Prostate gland (tissue), 2 donors: ENCODE measurements at regions not wholly inside any gene's neighbourhood (a gene's known extent, or its start where the extent isn't known, plus 50 kb on each side); places are given as distances from the start of the nearest gene placed in this dataset.

Experiments used
- DNase-seq: peaks from one replicate; pipeline ENCODE4 v3.0.0-alpha.2; 2019; ENCODE audit warnings: low spot score
- H3K27ac ChIP-seq, 2 donors: fragments of 200-600 bp; sonication (generic); 2 replicates each; pipeline ENCODE4 v1.5.1; 2017 to 2019
- H3K27me3 ChIP-seq: fragments of 200-600 bp; sonication (generic); replicated peaks from 2 replicates; pipeline ENCODE4 v1.5.1; 2019; ENCODE audit not compliant: insufficient read depth
- H3K36me3 ChIP-seq, 2 donors: fragments of 200-600 bp; sonication (generic); 1 replicate in 1 of 2; 2 replicates in 1 of 2; pipeline versions ENCODE4 v1.5.1 to v1.8.1; 2017 to 2019
- H3K4me1 ChIP-seq: fragments of 200-600 bp; sonication (generic); replicated peaks from 2 replicates; pipeline ENCODE4 v1.5.1; 2019
- H3K4me3 ChIP-seq, 2 donors: fragments of 200-600 bp; sonication (generic); 2 replicates each; pipeline ENCODE4 v1.5.1; 2017 to 2019
- H3K9me3 ChIP-seq: fragments of 200-600 bp; sonication (generic); 2 replicates; pipeline ENCODE4 v1.5.1; 2017
- POLR2A ChIP-seq: fragments of 450-650 bp; IDR thresholded peaks from one replicate; pipeline ENCODE4 v1.6.1; 2016; ENCODE audit warnings: antibody characterized with exemption, mild to moderate bottlenecking
- POLR2AphosphoS5 ChIP-seq: sonication (generic); formaldehyde crosslinking; IDR thresholded peaks from one replicate; pipeline ENCODE4 v1.6.1; 2017; ENCODE audit warnings: antibody characterized with exemption
- WGBS: methylation state at CpG from one replicate; pipeline ENCODE4 v1.1.5; 2018; 5-methylcytosine and 5-hydroxymethylcytosine counted together
- intact Hi-C: fragments of 100-400 bp; cut with DNase I; formaldehyde crosslinking; loops from one replicate; pipeline ENCODE4 v1.14.2; 2022
- TF ChIP-seq, protein P1 (sequence below), 4 experiments: fragments of 200-600 bp in 2 of 4; fragments of 450-650 bp in 2 of 4; sonication (generic) in 2 of 4; IDR thresholded peaks; 1 replicate in 3 of 4; 2 replicates in 1 of 4; pipeline ENCODE4 v1.5.1; 2016 to 2019; ENCODE audit warnings: antibody characterized with exemption in 4 of 4, mild to moderate bottlenecking in 2 of 4, moderate library complexity in 2 of 4

DNA sequence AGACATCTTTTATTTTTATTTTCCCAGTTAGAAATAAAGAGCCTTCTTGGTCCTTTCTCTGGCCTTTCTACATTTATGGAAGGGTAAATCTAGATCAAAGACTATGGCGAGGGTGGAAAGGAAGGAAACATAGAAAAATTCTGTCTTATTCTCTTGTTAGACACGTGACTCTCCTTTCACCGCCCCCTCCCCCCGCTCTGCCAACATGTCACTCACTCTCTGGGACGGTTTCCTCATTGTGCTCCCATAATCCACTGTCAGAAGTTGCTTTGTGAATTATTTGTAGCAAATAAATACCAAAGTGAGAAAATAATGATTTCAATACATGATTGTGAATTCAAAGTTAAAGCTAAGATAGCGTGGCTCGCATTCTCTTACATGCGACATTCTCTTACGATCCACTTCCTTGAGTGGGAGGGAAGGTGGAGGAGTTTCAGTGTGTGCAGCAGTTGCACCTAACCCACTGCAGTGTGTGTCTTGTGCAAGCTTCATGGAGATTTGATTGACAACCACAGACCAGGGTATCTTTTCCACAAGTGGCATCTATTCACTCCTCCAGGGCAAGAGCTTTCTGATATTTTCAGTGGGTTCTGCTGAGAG lies 423.0 kb upstream of the KIF2A start:
- intact Hi-C loops = no loop called here
- Histone ChIP-seq H3K9me3 (no peaks in the 10 kb centered on the region), H3K36me3 (no peaks in the 10 kb centered on the region), H3K27ac (no peak overlapping the region), H3K27me3 (no peaks in the 10 kb centered on the region), H3K4me3 (no peak overlapping the region), H3K4me1 (no peaks in the 10 kb centered on the region)
- 86% methylated on average over 9 of the region's 9 CpGs for WGBS
- TF ChIP-seq POLR2AphosphoS5 (no peak), POLR2A (no peak)
- TF ChIP-seq, protein P1, sequence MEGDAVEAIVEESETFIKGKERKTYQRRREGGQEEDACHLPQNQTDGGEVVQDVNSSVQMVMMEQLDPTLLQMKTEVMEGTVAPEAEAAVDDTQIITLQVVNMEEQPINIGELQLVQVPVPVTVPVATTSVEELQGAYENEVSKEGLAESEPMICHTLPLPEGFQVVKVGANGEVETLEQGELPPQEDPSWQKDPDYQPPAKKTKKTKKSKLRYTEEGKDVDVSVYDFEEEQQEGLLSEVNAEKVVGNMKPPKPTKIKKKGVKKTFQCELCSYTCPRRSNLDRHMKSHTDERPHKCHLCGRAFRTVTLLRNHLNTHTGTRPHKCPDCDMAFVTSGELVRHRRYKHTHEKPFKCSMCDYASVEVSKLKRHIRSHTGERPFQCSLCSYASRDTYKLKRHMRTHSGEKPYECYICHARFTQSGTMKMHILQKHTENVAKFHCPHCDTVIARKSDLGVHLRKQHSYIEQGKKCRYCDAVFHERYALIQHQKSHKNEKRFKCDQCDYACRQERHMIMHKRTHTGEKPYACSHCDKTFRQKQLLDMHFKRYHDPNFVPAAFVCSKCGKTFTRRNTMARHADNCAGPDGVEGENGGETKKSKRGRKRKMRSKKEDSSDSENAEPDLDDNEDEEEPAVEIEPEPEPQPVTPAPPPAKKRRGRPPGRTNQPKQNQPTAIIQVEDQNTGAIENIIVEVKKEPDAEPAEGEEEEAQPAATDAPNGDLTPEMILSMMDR (IDR thresholded peaks at IDR 0.05) = no peak
- DNase-seq = no peak

DNA sequence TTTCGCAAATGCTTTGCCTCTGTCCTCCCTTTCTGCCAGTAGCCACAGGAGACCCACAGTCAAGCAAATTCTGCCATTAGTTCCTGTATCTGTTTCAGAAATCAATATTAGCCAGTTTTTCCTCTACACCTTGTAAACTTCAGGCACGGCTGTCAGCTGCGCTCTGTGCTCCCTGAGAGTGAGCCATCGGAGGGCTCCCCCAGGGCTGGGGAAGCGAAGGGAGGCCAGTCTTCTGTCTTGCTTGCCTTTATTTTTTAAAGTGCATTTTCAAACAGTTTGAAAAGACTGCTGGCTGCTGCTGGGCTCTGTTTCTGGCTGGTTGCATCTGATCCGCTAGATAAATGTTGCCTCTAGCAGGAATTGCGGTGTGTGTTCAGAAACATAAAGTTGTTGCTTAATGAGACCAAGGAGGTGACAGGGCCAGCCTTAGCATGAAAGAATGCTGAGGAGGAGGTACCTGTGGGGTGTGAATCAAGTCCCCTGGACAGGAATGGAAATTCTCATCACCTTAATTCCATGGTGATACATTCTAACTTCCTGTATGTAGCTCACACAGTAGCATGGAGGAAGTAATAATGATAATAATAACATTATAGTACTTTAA lies 421.7 kb upstream of the KIF2A start:
- H3K9me3 ChIP-seq = no peaks in the 10 kb centered on the region
- H3K4me1 ChIP-seq = no peaks in the 10 kb centered on the region
- intact Hi-C loops = no loop called here
- H3K27ac ChIP-seq = no peak overlapping the region
- no peaks in the 10 kb centered on the region for H3K27me3 ChIP-seq
- DNase-seq = no peak
- H3K36me3 ChIP-seq = no peaks in the 10 kb centered on the region
- H3K4me3 ChIP-seq = no peak overlapping the region
- TF ChIP-seq POLR2A (no peak), POLR2AphosphoS5 (no peak)
- TF ChIP-seq, protein P1 (IDR thresholded peaks at IDR 0.05) = no peak
- WGBS = 46% methylated on average over 7 of the region's 7 CpGs

DNA sequence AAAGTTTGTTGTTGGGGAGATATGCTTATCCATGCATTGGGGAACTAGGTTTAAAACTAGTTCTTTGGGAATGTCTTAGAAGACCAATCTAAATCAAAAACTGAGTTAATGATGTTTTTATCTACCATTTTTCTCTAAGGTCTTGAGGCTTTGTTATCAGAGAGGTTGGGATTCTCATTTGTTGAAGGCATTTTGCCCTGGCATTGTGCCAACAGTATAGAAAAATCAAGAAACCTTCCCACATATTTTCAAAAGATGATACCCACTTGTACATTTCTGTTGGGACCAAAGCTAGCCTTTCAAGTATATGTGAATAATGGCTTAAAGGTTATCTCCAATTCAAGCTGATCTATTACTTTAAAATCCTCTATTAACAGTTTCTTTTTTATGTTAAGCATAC lies 419.8 kb upstream of the KIF2A start:
- no peaks in the 10 kb centered on the region for H3K36me3 ChIP-seq
- no peak for DNase-seq
- no peaks in the 10 kb centered on the region for H3K9me3 ChIP-seq
- H3K27me3 ChIP-seq = no peaks in the 10 kb centered on the region
- intact Hi-C loops = no loop called here
- no peak for TF ChIP-seq POLR2AphosphoS5
- TF ChIP-seq POLR2A = no peak
- TF ChIP-seq, protein P1 (IDR thresholded peaks at IDR 0.05) = no peak
- no peaks in the 10 kb centered on the region for H3K4me1 ChIP-seq
- H3K27ac ChIP-seq = no peak overlapping the region
- H3K4me3 ChIP-seq = no peak overlapping the region

DNA sequence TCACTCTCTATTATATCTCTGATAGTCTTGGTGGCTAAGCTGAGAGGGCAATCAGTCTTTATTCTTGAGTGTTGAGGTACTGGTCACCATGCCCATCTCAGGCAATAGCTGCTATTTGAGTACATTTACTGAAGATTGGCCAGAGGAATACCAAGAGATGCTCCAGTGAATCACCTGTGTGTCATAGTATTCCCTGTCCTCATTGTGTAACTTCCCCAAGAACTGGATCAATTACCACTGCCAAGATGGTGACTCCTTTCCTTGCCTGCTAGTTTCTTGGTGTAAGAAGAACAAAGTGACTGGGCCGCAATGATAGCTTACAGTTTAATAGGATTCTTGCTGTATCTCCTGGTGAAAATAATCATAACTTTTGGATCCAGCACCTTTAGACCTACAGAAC lies 418.7 kb upstream of the KIF2A start:
- 97% methylated on average over 1 of the region's 1 CpG for WGBS
- Histone ChIP-seq H3K4me1 (no peaks in the 10 kb centered on the region), H3K9me3 (no peaks in the 10 kb centered on the region), H3K36me3 (no peaks in the 10 kb centered on the region), H3K27me3 (no peaks in the 10 kb centered on the region), H3K4me3 (no peak overlapping the region), H3K27ac (no peak overlapping the region)
- DNase-seq = no peak
- TF ChIP-seq, protein P1 (IDR thresholded peaks at IDR 0.05) = no peak
- TF ChIP-seq POLR2AphosphoS5 (no peak), POLR2A (no peak)
- intact Hi-C loops = no loop called here

DNA sequence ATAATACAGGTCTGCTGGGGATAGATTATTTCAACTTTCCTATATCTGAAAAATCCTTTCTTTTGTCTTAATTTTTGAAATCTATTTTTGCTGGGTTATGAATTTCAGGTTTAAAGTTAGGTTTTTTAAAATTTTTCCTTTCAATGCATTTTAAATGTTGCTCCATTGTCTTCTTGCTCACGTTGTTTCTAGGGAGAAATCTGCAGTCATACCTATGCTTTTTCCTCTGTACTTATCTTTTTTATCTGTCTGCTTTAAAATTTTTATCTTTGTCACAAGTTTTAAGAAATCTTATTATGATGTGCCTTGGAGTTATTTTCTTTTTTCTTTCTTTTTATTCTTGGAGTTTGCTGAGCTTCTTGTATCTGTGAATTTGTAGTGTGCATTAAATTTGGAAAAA lies 412.0 kb upstream of the KIF2A start:
- no peak for TF ChIP-seq POLR2A
- no peak for TF ChIP-seq POLR2AphosphoS5
- TF ChIP-seq, protein P1 (IDR thresholded peaks at IDR 0.05) = no peak
- no peaks in the 10 kb centered on the region for H3K4me1 ChIP-seq
- H3K27ac ChIP-seq = no peak overlapping the region
- no peak for DNase-seq
- H3K36me3 ChIP-seq = no peaks in the 10 kb centered on the region
- intact Hi-C loops = no loop called here
- H3K27me3 ChIP-seq = no peaks in the 10 kb centered on the region
- H3K9me3 ChIP-seq = no peaks in the 10 kb centered on the region
- WGBS = 76% methylated on average over 1 of the region's 1 CpG
- no peak overlapping the region for H3K4me3 ChIP-seq
